ENCODE measurements at regions not wholly inside any gene's neighbourhood (a gene's known extent, or its start where the extent isn't known, plus 50 kb on each side); places are given as distances from the start of the nearest gene placed in this dataset.

GRCh38 chr10:123408660-123409059 lies 254.5 kb downstream of the BUB3 start:
- DNase-seq (no peak), ATAC-seq (no peak)
- no peaks in the 10 kb centered on the region for H3K36me3 ChIP-seq
- intact Hi-C loops (cut with DNase I): no loop called here
- no peaks in the 10 kb centered on the region for H3K4me1 ChIP-seq
- TF ChIP-seq CTCF (IDR thresholded peaks at IDR 0.05): no peak
- no peak overlapping the region for H3K4me3 ChIP-seq
- no peak overlapping the region for H3K27ac ChIP-seq
- no peaks in the 10 kb centered on the region for H3K27me3 ChIP-seq
- H3K9me3 ChIP-seq: peaks cover 0 to 17% of the 10 kb centered on the region in 2 donors

- intact Hi-C loops (cut with DNase I): no loop called here
- H3K27ac ChIP-seq: no peak overlapping the region
- no peaks in the 10 kb centered on the region for H3K27me3 ChIP-seq
- TF ChIP-seq CTCF (IDR thresholded peaks at IDR 0.05): no peak
- no peak for ATAC-seq
- H3K4me1 ChIP-seq: no peaks in the 10 kb centered on the region
- no peak overlapping the region for H3K4me3 ChIP-seq
- peaks cover 0 to 10% of the 10 kb centered on the region in 2 donors for H3K9me3 ChIP-seq
- DNase-seq: peak in 2 of 4 donors; percentile 30 to 59
- no peaks in the 10 kb centered on the region for H3K36me3 ChIP-seq
Measured at GRCh38 chr10:123409426-123409825, 255.2 kb downstream of the BUB3 start.

- intact Hi-C loops (cut with DNase I): no loop called here
- H3K27ac ChIP-seq: no peak overlapping the region
- no peak for ATAC-seq
- H3K4me3 ChIP-seq: no peak overlapping the region
- H3K36me3 ChIP-seq: no peaks in the 10 kb centered on the region
- H3K27me3 ChIP-seq: no peaks in the 10 kb centered on the region
- no peaks in the 10 kb centered on the region for H3K4me1 ChIP-seq
- DNase-seq: no peak
- no peak for TF ChIP-seq CTCF (IDR thresholded peaks at IDR 0.05)
- H3K9me3 ChIP-seq: peaks cover 0 to 5% of the 10 kb centered on the region in 2 donors
Measured at GRCh38 chr10:123409884-123410283, 255.7 kb downstream of the BUB3 start.

GRCh38 chr10:123413353-123413752 lies 252.8 kb upstream of the GPR26 start:
- no peak for DNase-seq
- Histone ChIP-seq H3K4me3 (no peak overlapping the region), H3K9me3 (no peaks in the 10 kb centered on the region), H3K36me3 (no peaks in the 10 kb centered on the region), H3K4me1 (no peaks in the 10 kb centered on the region), H3K27ac (no peak overlapping the region), H3K27me3 (no peaks in the 10 kb centered on the region)
- intact Hi-C loops (cut with DNase I): no loop called here
- TF ChIP-seq CTCF (IDR thresholded peaks at IDR 0.05): no peak
- ATAC-seq: no peak

GRCh38 chr10:123415523-123415922 lies 250.6 kb upstream of the GPR26 start:
- no peaks in the 10 kb centered on the region for H3K27me3 ChIP-seq
- DNase-seq (no peak), ATAC-seq (no peak)
- H3K36me3 ChIP-seq: no peaks in the 10 kb centered on the region
- H3K4me3 ChIP-seq: no peak overlapping the region
- H3K4me1 ChIP-seq: no peaks in the 10 kb centered on the region
- TF ChIP-seq CTCF (IDR thresholded peaks at IDR 0.05): no peak
- H3K9me3 ChIP-seq: no peaks in the 10 kb centered on the region
- intact Hi-C loops (cut with DNase I): no loop called here
- no peak overlapping the region for H3K27ac ChIP-seq

Measured in left lung (tissue), 4 donors.